HPDE6-E6E7 (cell line): ENCODE measurements at regions not wholly inside any gene's neighbourhood (a gene's known extent, or its start where the extent isn't known, plus 50 kb on each side); places are given as distances from the start of the nearest gene placed in this dataset.

ENCODE experiments used
- DNase-seq: peaks from one replicate; pipeline ENCODE4 v3.0.0; 2011; ENCODE audit warnings: missing footprints; ENCODE audit errors: extremely low spot score

DNA sequence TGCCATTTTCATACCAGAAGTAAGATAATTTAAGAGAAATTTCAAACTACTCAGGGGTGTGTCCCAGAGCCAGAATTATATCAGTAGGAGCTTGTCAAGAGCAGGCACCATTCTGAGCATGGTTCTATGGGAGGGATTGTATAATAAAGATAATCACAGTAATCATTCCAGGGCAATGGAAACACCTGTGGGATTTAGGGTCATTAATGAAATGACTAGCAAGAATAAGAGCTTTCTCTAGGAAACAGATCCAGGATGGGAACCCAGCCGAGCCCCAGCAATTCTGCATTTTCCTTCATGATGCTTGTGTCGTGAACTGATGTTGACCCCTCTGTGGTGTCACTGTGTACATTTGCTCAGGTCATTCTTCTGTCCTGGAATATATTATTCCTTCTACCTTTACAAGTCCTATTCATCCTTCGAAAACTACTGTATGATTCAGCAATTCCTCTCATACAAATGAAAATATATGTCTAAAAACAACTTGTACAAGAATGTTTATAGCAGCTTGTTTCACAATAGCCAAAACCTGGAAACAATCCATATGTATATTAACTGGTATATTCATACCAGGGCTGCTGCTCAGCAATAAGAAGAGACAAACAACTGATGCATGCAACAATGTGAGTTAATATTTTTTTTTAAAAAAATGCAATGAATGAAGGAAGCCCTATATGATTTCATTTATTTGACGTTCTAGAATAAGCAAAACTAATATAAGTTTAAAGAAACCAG lies 687.8 kb upstream of the KLHL29 start:
- no peak for DNase-seq

DNA sequence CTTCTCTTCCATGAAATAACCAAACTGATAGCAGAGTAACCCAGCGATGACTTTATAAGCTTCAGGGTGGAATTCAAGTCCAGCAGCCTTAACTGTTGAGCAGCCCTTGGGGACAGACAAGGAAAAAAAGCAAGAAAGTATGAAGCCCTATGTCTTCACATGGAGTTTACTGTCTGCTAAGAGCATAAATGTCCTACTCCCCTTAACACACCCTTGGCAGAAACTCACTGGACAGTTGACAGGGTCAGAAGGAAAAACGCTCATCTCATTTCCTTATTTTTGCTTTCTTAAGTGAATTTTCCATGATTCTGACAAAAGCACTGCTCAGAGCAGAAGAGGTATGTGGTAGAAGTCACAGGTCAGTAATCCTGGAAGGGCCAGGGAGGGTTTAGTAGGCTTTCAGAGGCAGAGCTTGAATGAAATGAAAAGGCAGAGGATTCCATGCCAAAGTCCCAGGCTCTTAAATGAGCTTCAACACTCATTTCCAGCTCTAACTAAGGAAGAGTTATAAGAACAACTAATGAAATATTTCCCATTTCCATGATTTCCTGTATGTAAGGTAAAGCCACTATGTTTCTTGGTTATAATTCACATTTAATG lies 683.3 kb upstream of the KLHL29 start:
- DNase-seq = no peak

GRCh38 chr2:22703286-22703920 lies 681.6 kb upstream of the KLHL29 start:
- DNase-seq = no peak

DNA sequence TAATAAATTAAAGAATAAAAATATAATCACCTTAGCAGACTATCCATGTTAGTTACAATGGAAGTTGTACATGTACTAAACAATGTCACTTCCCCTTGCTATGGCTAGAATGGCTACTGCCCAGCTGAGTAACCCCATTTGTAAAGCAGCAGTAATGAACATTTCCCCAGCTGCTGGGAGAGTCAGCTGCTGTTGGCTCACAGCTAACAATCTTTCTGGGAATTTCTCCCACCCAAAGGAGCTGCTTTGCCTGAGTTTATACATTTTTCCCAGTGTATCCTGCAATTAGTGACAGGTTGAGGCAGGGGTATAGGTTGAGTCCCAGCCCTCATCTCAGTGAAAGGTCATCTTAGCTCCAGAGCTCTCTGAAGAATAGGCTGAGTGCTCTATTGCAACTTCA lies 665.6 kb upstream of the KLHL29 start:
- DNase-seq = no peak

DNA sequence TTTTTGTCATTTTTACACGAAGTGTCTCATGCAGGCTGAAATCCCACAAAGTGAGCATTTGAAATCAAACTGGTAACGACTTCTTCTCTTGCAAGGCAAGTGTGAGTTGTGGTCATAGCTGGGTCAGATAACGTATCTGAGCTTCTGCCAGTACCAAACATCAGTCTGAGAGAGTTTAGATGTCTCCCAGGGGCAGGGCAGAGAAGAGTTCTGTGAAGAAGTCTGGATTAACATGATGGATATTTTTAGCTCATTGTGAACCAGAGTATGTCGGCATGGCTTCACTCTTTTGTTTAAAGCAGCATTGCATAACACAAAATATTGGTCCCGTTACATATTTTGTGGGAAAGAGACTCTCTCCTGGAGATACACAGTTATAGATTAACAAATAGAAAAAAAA lies 655.5 kb upstream of the KLHL29 start:
- no peak for DNase-seq

DNA sequence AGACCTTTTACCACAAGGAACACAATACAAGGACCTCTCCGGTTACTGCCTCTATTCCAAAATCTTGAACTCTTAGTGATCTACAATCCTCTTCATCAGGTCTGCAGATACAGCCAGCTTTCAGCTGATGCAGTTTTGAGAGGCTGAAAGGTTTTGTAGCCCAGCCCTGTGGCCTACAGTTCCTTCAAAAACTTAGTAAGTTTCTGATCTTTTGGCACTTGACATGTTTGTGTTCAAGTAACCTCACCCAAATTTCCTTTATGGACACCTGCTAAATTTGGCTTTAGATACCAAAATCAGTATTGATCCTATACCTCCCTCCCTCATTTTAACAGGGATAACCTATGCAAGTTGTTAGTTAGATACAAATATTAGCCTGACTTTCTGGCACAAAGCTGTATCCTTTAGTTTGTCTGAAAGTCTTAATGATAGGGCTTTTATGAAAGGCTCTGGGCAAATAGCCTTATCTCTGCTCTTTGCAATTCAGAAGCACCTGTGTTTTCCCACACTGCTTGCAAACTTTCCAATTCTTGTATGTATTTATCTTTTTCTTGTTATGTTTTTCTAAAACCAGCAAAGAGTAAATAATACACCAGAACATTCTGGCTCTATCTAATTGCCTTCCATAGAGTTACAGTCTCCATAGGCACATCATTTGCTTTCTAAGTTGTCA lies 650.5 kb upstream of the KLHL29 start:
- DNase-seq = no peak

GRCh38 chr2:22737144-22737543 lies 647.8 kb upstream of the KLHL29 start:
- DNase-seq = no peak

DNA sequence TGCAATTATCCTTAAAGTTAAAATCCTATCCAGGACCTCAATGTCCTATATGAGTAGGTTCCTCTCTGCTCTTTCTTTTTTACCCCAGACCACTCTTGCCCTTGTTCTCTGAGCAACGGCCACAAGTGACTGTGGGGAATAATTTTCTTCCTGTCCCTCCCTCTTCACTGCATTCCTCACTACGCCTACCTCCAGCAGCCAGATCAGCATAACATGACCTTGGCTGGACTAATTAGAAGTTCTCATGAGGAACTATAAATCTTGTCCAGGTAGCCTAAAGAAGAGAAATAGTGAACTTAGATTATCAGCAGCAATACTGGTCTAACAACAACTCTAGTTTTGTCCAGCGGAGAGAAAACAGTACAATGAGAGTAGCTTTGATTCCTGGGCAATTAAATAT lies 643.8 kb upstream of the KLHL29 start:
- no peak for DNase-seq

DNA sequence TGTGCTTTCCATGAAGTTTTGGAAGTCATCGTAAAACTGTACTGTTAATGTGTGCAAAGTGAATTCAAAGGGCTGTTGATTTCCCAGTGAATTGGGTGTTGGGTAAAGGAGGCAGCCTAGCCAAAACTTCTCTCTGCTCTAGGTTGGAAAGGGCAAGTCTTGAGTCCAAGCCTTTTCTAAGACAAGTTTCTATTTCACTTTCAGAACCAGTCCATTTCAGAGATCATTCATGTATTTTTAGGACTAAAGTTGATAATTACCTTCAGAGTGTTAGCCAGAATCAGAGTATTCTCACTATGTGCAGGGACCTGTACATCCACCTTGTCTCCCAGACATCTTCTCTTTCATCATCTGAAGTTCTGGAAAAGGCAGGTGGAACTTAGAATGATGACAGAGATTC lies 636.1 kb upstream of the KLHL29 start:
- DNase-seq = no peak

GRCh38 chr2:22753476-22753875 lies 631.5 kb upstream of the KLHL29 start:
- no peak for DNase-seq

- DNase-seq = no peak
These were observed 628.5 kb upstream of the KLHL29 start for GRCh38 chr2:22756276-22757043.

GRCh38 chr2:22769497-22769896 lies 615.5 kb upstream of the KLHL29 start:
- DNase-seq = no peak

GRCh38 chr2:22784566-22784965 lies 600.4 kb upstream of the KLHL29 start:
- DNase-seq = no peak

- no peak for DNase-seq
These were observed 598.2 kb upstream of the KLHL29 start for GRCh38 chr2:22786817-22787216.

- DNase-seq = no peak
These were observed 597.2 kb upstream of the KLHL29 start for GRCh38 chr2:22787745-22788144.

GRCh38 chr2:22788749-22789327 lies 596.1 kb upstream of the KLHL29 start:
- DNase-seq = no peak

- no peak for DNase-seq
These were observed 589.6 kb upstream of the KLHL29 start for GRCh38 chr2:22795287-22795866.

DNA sequence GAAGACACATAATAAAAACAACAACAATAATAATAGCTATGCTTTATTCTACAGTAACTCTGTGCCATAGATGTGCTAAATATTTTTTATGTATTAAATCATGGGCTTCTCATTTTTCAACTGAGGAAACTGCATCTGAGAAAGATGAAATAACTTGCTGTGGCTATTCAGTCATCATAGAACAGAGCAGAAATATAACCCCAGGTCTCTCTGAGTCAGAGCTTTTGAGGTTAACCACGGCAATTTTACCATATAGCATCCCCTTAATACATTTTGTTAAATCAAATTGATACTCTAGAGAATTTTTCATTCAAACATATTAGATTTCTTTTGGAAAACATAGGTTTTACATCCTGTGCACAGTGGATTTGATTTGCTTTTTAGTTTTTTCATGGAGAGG lies 586.6 kb upstream of the KLHL29 start:
- no peak for DNase-seq

- no peak for DNase-seq
These were observed 584.6 kb upstream of the KLHL29 start for GRCh38 chr2:22800412-22800811.

GRCh38 chr2:22801071-22801470 lies 583.9 kb upstream of the KLHL29 start:
- no peak for DNase-seq

DNA sequence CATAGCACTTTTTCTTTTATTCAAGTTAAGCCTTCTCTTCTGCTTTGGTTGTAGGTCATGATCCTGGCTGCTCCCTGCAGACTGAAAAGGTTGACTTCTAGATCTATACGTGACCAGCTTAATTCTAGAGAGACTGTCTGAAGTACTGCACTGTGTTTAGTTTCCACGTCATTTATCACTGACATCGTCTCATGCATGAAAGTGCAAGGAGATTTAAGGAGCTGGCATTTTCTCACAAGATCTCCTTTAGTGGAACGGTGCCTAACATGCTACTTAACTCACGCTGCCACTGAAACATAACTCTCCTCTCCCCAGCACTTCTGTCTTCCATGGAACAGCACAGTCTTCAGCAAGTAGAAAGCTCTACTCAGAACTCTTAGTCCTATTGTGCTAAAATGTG lies 583.0 kb upstream of the KLHL29 start:
- DNase-seq = no peak
